HG02610 (cell line): ENCODE measurements at regions not wholly inside any gene's neighbourhood (a gene's known extent, or its start where the extent isn't known, plus 50 kb on each side); places are given as distances from the start of the nearest gene placed in this dataset.
A peak's percentile ranks its signal among the peaks of the same experiment; 100 is the strongest.
"Not testable (repeated sequence)": the region's sequence is repeated elsewhere in the genome, so short reads cannot be mapped to it uniquely, and the experiment has no call there.

Experiments used
- ATAC-seq: cut with Tn5 transposase; IDR thresholded peaks from one replicate; pipeline ENCODE4 v1.9.1; 2021; ENCODE audit warnings: mild to moderate bottlenecking, moderate library complexity; ENCODE audit not compliant: unreplicated experiment

GRCh38 chrX:66915893-66916292 lies 277.0 kb upstream of the EDA2R start:
- no peak for ATAC-seq

- ATAC-seq, result no peak
Observed at GRCh38 chrX:66914080-66914479, 275.2 kb upstream of the EDA2R start.

DNA sequence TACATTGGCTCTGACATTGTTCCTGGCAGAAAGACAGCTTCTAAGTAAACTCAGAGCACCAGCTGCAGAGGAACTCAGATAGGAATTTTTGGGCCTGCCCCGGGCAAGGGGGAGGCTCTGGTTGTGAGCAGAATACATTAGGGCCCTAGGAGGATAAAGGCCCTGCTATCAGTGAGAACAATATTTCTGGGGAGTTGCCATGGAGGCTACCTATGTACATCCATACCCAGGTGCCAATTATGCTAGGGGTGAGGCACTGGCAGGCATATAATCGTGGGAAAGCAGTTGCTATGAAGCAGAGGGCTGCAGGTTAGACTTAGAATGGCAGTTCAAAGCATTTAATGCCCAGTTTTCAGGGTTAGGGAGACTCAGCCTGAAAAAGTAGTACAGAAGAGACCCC lies 273.5 kb upstream of the EDA2R start:
- ATAC-seq, result no peak

DNA sequence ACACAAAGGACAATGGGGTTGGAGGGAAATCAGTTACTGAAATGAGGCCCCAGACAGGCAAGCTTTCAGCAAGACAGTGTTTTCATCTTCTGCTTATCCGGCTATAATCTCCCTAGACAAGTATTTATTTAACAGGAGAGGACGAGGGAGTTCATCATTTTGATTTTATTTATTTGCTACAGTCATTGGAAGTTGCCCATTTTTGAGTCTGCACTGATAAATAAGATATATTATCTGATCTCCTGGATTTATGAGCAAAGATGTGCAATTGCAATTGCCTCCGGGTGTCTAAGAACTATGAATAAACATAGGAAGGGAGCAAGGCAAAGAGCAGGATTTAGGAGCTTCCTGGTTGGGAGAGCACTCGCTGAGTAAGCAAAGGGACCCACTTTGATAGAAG lies 263.2 kb upstream of the EDA2R start:
- no peak for ATAC-seq

DNA sequence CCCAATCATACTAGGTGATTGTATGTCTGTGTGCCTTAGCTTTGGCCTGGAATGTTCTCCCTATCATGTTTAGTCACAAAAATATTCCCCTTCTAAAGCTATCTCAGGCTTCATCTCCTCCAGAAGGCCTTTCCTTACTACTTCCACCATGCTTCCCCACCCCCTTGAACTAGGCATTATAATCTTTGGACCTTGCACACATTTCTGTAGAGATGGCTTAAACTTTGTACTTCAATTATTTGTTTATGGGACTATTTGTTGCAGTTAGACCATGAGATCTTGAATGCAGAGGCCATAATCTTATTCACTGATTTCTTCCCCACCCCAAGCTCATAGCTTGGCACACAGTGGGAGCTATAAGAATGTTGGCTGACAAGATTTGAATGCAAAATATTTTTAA lies 262.0 kb upstream of the EDA2R start:
- ATAC-seq, result no peak

- no peak for ATAC-seq
Observed at GRCh38 chrX:66892004-66892403, 253.1 kb upstream of the EDA2R start.

DNA sequence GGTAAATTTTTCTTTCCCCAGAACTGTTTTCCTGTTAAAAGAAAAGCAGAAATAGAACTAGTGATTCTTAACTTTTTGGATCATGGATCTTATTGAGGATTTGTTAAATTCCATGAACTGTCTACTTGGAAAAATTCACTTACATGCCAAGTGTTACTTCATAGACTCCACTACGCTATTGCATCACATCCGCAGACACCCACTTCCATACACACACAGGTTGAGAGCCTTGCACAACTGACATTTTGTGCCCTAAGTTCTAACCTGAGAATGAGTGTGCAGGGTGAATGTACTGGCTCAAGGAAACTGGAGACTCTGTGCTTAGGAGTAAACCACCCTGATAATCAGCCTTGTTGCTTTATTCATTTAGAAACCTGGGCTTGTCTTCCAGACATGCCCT lies 250.5 kb upstream of the EDA2R start:
- no peak for ATAC-seq

DNA sequence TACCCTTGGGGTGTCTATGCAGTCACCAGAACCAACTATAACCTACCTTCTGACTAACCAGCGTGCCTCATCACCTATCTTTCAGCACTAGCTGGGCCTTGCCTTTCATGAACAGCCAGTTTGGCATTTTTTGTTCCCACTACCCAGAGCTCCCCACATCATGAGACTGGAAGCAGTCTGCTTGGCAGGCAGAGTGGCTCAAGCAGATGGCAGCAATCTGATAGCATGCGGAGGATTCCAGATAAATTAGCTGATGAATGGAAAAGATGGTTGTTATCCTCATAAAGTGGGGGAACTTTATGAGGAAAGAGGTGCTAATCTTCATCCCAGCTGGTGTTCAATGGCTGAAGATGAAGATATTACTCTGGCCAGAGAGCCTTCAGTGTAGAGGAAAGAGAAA lies 243.2 kb upstream of the EDA2R start:
- ATAC-seq, result no peak

GRCh38 chrX:66876776-66877175 lies 237.9 kb upstream of the EDA2R start:
- ATAC-seq, result no peak

DNA sequence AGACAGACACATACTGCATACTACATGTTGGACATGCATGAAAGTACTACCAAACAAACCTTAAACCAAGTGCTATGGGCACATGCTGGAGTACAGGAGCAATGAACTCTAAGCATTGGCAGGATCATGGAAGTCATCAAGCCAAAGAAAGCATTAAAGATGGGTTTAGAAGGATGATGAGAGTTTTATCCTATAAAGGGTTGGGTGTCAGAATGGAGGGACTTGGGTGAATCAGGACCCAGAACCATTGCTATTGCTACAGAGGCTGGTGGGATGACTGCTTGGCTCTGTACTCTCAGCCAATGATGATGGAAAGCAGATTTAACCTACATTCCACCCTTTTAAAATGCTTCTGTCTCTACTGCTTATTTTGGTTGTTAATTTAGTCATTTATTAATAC lies 233.9 kb upstream of the EDA2R start:
- ATAC-seq, result no peak

DNA sequence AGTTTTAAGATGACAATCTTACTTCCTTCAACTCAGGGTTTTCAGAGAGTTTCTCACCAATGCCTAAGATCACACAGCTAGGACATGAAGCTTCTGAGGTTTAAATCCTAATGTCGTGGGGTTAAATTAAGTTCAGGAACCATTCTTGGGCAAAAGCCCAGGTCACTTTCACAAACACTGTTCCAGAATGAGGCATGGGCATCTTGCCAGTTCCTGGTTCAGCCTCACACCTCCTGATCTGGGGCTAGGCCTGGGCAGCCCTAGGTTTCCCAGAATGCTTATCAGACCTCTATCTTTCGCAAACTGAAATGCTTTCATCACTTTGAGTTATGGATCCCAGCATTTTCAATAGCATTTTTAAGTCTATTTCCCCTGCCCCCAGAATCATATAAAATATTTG lies 224.8 kb upstream of the EDA2R start:
- ATAC-seq, result no peak

- ATAC-seq, result peak; percentile 100
Observed at GRCh38 chrX:66833426-66833825, 194.5 kb upstream of the EDA2R start.

GRCh38 chrX:66815227-66815626 lies 176.3 kb upstream of the EDA2R start:
- no peak for ATAC-seq

DNA sequence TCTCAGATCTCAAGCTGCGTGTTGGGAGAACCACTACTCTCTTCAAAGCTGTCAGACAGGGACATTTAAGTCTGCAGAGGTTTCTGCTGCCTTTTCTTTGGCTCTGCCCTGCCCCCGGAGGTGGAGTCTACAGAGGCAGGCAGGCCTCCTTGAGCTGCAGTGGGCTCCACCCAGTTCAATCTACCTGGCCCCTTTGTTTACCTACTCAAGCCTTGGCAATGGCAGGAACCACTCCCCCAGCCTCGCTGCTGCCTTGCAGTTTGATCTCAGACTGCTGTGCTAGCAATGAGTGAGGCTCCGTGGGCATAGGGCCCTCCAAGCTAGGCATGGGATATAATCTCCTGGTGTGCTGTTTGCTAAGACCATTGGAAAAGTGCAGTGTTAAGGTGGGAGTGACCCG lies 155.6 kb upstream of the EDA2R start:
- ATAC-seq, result not testable (repeated sequence)

DNA sequence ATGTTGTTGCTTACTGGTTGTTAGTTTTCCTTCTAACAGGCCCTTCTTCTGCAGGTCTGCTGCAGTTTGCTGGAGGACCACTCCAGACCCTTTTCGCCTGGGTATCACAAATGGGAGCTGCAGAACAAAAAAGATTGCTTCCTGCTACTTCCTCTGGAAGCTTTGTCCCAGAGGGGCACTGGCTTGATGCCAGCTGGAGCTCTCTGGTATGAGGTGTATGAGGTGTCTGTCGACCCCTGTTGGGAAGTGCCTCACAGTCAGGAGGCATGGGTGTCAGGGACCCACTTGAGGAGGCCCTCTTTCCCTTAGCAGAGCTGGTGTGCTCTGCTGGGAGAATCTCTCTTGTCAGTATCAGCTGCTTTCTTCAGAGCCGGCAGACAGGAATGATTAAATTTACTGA lies 127.4 kb upstream of the EDA2R start:
- ATAC-seq, result no peak

DNA sequence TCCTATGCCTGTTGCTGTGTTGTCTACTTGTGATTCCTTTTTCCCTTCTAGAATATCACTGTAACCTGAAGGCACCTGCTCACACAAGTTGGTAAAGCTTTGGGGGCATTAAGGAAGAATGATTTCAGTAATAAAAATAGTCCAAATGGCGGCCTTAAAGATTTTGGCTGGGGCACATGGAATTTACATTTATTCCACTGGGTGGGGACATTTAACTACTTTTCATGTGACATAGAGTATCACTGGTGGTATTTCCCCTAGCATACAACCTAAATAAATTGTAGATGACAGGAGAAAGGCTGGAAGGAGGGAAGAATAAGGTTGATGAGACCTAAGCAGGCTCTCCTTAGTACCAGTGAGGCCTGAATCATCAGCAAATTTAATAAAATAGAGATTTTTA lies 121.8 kb upstream of the EDA2R start:
- ATAC-seq, result no peak

- peak; percentile 69 for ATAC-seq
Observed at GRCh38 chrX:66756717-66757116, 117.8 kb upstream of the EDA2R start.

DNA sequence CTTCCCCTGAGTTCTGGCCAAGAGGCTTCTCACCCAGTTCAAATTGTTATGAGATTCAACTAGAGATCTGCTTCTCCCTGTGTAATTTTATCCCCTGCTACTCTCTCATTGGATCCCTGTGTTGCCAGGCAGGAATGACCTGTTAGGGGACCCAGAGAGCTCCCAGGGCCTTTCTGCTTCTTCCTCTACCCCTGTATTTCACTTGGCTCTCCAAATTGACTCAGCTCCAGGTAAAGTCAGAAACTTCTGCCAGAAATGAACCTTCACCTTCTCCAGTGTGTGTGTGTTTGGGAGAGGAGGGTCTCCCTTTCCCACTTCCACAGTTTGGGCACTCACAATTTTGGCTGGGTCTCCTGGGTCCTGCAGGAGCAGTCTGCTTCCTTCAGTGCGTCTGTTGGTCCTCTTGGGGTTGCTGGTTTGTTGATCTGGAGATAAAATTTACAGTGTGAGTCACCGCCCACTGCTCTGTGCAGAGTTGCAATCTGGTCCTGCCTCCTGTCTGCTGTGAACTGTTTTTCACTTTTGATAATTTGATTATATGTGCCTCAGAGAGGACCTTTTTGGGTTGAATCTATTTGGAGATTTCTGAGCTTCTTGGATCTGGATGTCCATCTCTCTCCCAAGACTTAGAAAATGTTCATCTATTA lies 112.4 kb upstream of the EDA2R start:
- ATAC-seq, result no peak

GRCh38 chrX:66744519-66744918 lies 105.6 kb upstream of the EDA2R start:
- not testable (repeated sequence) for ATAC-seq

- no peak for ATAC-seq
Observed at GRCh38 chrX:66731398-66731797, 92.5 kb upstream of the EDA2R start.

GRCh38 chrX:66728818-66729271 lies 90.0 kb upstream of the EDA2R start:
- ATAC-seq, result peak; percentile 80

GRCh38 chrX:66717926-66718325 lies 79.0 kb upstream of the EDA2R start:
- no peak for ATAC-seq
